DND-41 (cell line): ENCODE measurements at regions not wholly inside any gene's neighbourhood (a gene's known extent, or its start where the extent isn't known, plus 50 kb on each side); places are given as distances from the start of the nearest gene placed in this dataset.

Experiments used
- EZH2 ChIP-seq: IDR thresholded peaks from 3 replicates; pipeline ENCODE4 v1.6.1; 2012; ENCODE audit warnings: borderline replicate concordance, low read depth, mild to moderate bottlenecking, moderate library complexity, low read length, inconsistent platforms; ENCODE audit not compliant: severe bottlenecking
- TF ChIP-seq, protein P1 (sequence below): IDR thresholded peaks from 2 replicates; pipeline ENCODE4 v1.5.1; 2012; ENCODE audit warnings: borderline replicate concordance, low read length, moderate library complexity, mild to moderate bottlenecking; ENCODE audit not compliant: poor library complexity, severe bottlenecking; ENCODE audit errors: extremely low read depth

DNA sequence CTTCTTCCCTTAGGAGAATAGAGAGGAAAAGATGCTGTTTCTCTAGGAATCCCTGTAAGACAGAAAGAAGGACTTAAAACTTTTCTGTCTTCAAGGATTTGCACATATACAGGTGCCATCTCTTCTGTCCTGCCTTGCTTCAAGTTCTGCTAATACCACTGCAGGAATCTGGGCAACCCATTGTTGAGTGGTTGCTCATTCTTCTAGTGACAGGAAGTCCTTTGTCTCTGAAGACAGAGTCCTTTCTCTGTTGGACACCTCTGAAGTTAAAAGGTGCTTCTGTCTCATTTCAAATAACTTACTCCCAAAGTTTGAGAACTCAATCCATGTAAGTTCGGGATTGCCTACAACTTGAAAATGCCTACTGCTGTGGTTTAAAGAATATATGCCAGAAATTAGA lies 114.4 kb upstream of the TMTC4 start:
- TF ChIP-seq, protein P1, sequence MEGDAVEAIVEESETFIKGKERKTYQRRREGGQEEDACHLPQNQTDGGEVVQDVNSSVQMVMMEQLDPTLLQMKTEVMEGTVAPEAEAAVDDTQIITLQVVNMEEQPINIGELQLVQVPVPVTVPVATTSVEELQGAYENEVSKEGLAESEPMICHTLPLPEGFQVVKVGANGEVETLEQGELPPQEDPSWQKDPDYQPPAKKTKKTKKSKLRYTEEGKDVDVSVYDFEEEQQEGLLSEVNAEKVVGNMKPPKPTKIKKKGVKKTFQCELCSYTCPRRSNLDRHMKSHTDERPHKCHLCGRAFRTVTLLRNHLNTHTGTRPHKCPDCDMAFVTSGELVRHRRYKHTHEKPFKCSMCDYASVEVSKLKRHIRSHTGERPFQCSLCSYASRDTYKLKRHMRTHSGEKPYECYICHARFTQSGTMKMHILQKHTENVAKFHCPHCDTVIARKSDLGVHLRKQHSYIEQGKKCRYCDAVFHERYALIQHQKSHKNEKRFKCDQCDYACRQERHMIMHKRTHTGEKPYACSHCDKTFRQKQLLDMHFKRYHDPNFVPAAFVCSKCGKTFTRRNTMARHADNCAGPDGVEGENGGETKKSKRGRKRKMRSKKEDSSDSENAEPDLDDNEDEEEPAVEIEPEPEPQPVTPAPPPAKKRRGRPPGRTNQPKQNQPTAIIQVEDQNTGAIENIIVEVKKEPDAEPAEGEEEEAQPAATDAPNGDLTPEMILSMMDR = no peak
- no peak for TF ChIP-seq EZH2
